ENCODE measurements at regions not wholly inside any gene's neighbourhood (a gene's known extent, or its start where the extent isn't known, plus 50 kb on each side); places are given as distances from the start of the nearest gene placed in this dataset.

- TF ChIP-seq, protein P1, sequence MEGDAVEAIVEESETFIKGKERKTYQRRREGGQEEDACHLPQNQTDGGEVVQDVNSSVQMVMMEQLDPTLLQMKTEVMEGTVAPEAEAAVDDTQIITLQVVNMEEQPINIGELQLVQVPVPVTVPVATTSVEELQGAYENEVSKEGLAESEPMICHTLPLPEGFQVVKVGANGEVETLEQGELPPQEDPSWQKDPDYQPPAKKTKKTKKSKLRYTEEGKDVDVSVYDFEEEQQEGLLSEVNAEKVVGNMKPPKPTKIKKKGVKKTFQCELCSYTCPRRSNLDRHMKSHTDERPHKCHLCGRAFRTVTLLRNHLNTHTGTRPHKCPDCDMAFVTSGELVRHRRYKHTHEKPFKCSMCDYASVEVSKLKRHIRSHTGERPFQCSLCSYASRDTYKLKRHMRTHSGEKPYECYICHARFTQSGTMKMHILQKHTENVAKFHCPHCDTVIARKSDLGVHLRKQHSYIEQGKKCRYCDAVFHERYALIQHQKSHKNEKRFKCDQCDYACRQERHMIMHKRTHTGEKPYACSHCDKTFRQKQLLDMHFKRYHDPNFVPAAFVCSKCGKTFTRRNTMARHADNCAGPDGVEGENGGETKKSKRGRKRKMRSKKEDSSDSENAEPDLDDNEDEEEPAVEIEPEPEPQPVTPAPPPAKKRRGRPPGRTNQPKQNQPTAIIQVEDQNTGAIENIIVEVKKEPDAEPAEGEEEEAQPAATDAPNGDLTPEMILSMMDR (IDR thresholded peaks at IDR 0.05), result no peak
- TF ChIP-seq REST (IDR thresholded peaks at IDR 0.05; ENCODE audit: insufficient read depth in 1 of 2, low read depth in 2 of 2, low read length in 1 of 2), result no peak
Measured at GRCh38 chr1:234706931-234707330, 97.0 kb upstream of the IRF2BP2 start.

All from Panc1 (cell line).